ENCODE measurements at regions not wholly inside any gene's neighbourhood (a gene's known extent, or its start where the extent isn't known, plus 50 kb on each side); places are given as distances from the start of the nearest gene placed in this dataset.

GRCh38 chr7:110017405-110017804 is 1073.5 kb upstream of the LRRN3 start:
- Histone ChIP-seq H3K36me3 (no peaks in the 10 kb centered on the region), H3K4me3 (no peak overlapping the region), H3K27me3 (no peaks in the 10 kb centered on the region), H3K9me3 (no peaks in the 10 kb centered on the region), H3K4me1 (no peaks in the 10 kb centered on the region), H3K27ac (no peak overlapping the region)
- TF ChIP-seq, protein P1, sequence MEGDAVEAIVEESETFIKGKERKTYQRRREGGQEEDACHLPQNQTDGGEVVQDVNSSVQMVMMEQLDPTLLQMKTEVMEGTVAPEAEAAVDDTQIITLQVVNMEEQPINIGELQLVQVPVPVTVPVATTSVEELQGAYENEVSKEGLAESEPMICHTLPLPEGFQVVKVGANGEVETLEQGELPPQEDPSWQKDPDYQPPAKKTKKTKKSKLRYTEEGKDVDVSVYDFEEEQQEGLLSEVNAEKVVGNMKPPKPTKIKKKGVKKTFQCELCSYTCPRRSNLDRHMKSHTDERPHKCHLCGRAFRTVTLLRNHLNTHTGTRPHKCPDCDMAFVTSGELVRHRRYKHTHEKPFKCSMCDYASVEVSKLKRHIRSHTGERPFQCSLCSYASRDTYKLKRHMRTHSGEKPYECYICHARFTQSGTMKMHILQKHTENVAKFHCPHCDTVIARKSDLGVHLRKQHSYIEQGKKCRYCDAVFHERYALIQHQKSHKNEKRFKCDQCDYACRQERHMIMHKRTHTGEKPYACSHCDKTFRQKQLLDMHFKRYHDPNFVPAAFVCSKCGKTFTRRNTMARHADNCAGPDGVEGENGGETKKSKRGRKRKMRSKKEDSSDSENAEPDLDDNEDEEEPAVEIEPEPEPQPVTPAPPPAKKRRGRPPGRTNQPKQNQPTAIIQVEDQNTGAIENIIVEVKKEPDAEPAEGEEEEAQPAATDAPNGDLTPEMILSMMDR (IDR thresholded peaks at IDR 0.05): no peak
- intact Hi-C loops (cut with DNase I; ENCODE audit: low total_unique reads): no loop called here
- no peak for DNase-seq

DNA sequence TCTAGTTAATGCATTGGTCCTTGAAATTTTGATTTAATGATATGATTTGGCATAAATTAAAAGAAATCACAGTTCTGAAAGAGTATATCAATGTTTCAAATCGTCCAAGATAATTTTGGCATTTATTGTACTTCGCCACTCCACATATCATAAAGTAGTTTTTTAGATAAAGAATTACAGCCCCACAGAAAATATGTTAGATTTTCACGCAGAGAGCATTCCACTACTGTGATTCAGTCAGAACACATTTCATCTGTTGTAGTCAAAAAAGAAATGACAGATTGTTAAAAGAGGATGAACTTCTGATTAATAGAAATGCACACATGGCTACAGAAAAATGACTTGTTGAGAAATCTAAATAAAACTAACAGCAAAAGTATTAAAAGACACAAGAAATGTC is 1063.5 kb upstream of the LRRN3 start:
- Histone ChIP-seq H3K27me3 (no peaks in the 10 kb centered on the region), H3K9me3 (no peaks in the 10 kb centered on the region), H3K4me1 (no peaks in the 10 kb centered on the region), H3K36me3 (no peaks in the 10 kb centered on the region), H3K4me3 (no peak overlapping the region), H3K27ac (no peak overlapping the region)
- TF ChIP-seq, protein P1 (IDR thresholded peaks at IDR 0.05): no peak
- DNase-seq: no peak
- intact Hi-C loops (cut with DNase I; ENCODE audit: low total_unique reads): no loop called here

DNA sequence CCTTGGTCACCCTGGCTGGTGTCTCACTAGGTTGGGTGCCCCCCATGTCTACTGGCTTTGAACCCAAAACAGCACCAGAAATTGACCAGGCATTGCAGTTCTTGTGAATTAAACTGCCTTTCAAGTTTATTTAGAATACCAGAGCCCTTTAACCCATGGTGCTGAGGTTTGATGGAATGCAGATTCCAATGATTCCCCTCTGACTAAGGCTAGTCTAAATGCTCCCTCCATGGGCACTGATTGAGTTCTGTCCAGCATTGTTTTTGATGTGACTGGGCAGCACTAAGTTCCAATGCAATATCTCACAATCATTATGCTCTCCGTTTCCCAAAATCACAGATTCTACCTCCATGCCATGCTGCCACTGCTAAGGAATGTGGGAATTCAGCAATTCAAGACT is 1047.4 kb upstream of the LRRN3 start:
- Histone ChIP-seq H3K27ac (no peak overlapping the region), H3K27me3 (no peaks in the 10 kb centered on the region), H3K9me3 (no peaks in the 10 kb centered on the region), H3K4me3 (no peak overlapping the region), H3K4me1 (no peaks in the 10 kb centered on the region), H3K36me3 (no peaks in the 10 kb centered on the region)
- intact Hi-C loops (cut with DNase I; ENCODE audit: low total_unique reads): no loop called here
- no peak for DNase-seq
- TF ChIP-seq, protein P1 (IDR thresholded peaks at IDR 0.05): no peak

DNA sequence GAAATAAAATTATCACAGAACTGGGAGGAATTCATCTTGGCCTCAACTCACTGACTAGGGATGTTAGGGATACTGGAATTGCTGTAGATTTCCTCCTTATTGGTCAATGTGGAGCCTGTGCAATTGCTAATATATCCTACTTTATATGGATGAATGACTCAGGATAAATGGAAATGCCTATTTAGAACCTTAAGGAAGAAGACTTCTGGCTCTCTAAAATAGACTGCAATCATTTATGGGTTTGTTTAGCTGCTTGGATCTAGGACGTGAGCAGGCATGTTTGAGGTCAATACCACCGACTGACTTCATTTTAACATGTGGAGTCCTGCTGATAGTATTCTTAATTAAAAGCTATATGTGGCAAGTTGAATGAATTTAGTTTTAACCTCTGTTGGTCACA is 1040.1 kb upstream of the LRRN3 start:
- H3K36me3 ChIP-seq: no peaks in the 10 kb centered on the region
- H3K27ac ChIP-seq: no peak overlapping the region
- no peak overlapping the region for H3K4me3 ChIP-seq
- H3K9me3 ChIP-seq: no peaks in the 10 kb centered on the region
- TF ChIP-seq, protein P1 (IDR thresholded peaks at IDR 0.05): no peak
- intact Hi-C loops (cut with DNase I; ENCODE audit: low total_unique reads): no loop called here
- no peaks in the 10 kb centered on the region for H3K27me3 ChIP-seq
- DNase-seq: no peak
- H3K4me1 ChIP-seq: no peaks in the 10 kb centered on the region

- Histone ChIP-seq H3K9me3 (no peaks in the 10 kb centered on the region), H3K27ac (no peak overlapping the region), H3K36me3 (no peaks in the 10 kb centered on the region), H3K4me1 (no peaks in the 10 kb centered on the region), H3K4me3 (no peak overlapping the region), H3K27me3 (no peaks in the 10 kb centered on the region)
- DNase-seq: no peak
- intact Hi-C loops (cut with DNase I; ENCODE audit: low total_unique reads): no loop called here
- TF ChIP-seq, protein P1 (IDR thresholded peaks at IDR 0.05): no peak
These were observed 1039.6 kb upstream of the LRRN3 start for GRCh38 chr7:110051372-110051771.

GRCh38 chr7:110056331-110056730 is 1034.6 kb upstream of the LRRN3 start:
- Histone ChIP-seq H3K36me3 (no peaks in the 10 kb centered on the region), H3K27ac (no peak overlapping the region), H3K4me3 (no peak overlapping the region), H3K9me3 (no peaks in the 10 kb centered on the region), H3K27me3 (no peaks in the 10 kb centered on the region), H3K4me1 (no peaks in the 10 kb centered on the region)
- TF ChIP-seq, protein P1 (IDR thresholded peaks at IDR 0.05): no peak
- intact Hi-C loops (cut with DNase I; ENCODE audit: low total_unique reads): no loop called here
- no peak for DNase-seq

Data from tibial artery (tissue), 4 donors.